ENCODE measurements at regions not wholly inside any gene's neighbourhood (a gene's known extent, or its start where the extent isn't known, plus 50 kb on each side); places are given as distances from the start of the nearest gene placed in this dataset.

- H3K4me3 ChIP-seq (ENCODE audit: low read length in 3 of 3), result no peak overlapping the region
Observed at GRCh38 chr12:130090542-130090941, 71.7 kb upstream of the FZD10 start.

GRCh38 chr12:130093380-130093779, 68.9 kb upstream of the FZD10 start:
- H3K4me1 ChIP-seq (ENCODE audit: control insufficient read depth in 3 of 3, insufficient read depth in 3 of 3, low read length in 3 of 3), result no peaks in the 10 kb centered on the region
- no peak overlapping the region for H3K4me3 ChIP-seq (ENCODE audit: low read length in 3 of 3)
- no peak overlapping the region for H3K27ac ChIP-seq (ENCODE audit: low read depth, low read length)
- H3K36me3 ChIP-seq (ENCODE audit: control insufficient read depth in 3 of 3, insufficient read depth in 3 of 3, low read length in 3 of 3), result no peaks in the 10 kb centered on the region
- H3K9ac ChIP-seq (ENCODE audit: low read depth in 1 of 3, low read length in 3 of 3), result no peak overlapping the region
- peaks cover 0 to under 1% (median 0%) of the 10 kb centered on the region in 3 donors for H3K27me3 ChIP-seq (ENCODE audit: control insufficient read depth in 3 of 3, insufficient read depth in 3 of 3, low read length in 3 of 3)
- peaks cover 0 to 5% (median 2%) of the 10 kb centered on the region in 3 donors for H3K9me3 ChIP-seq (ENCODE audit: control insufficient read depth in 3 of 3, low read length in 3 of 3)

More at GRCh38 chr12:130090542-130090941, 71.7 kb upstream of the FZD10 start:
- no peak overlapping the region for H3K27ac ChIP-seq (ENCODE audit: low read depth, low read length)
- H3K27me3 ChIP-seq (ENCODE audit: control insufficient read depth in 3 of 3, insufficient read depth in 3 of 3, low read length in 3 of 3), result no peaks in the 10 kb centered on the region
- peaks cover 0 to 5% (median 2%) of the 10 kb centered on the region in 3 donors for H3K9me3 ChIP-seq (ENCODE audit: control insufficient read depth in 3 of 3, low read length in 3 of 3)
- peaks cover 0 to 4% (median 0%) of the 10 kb centered on the region in 3 donors for H3K4me1 ChIP-seq (ENCODE audit: control insufficient read depth in 3 of 3, insufficient read depth in 3 of 3, low read length in 3 of 3)
- H3K36me3 ChIP-seq (ENCODE audit: control insufficient read depth in 3 of 3, insufficient read depth in 3 of 3, low read length in 3 of 3), result no peaks in the 10 kb centered on the region
- no peak overlapping the region for H3K9ac ChIP-seq (ENCODE audit: low read depth in 1 of 3, low read length in 3 of 3)

GRCh38 chr12:130097342-130097741, 64.9 kb upstream of the FZD10 start:
- Histone ChIP-seq H3K27me3 (ENCODE audit: control insufficient read depth in 3 of 3, insufficient read depth in 3 of 3, low read length in 3 of 3) (peaks cover 0 to 7% (median 0%) of the 10 kb centered on the region in 3 donors), H3K27ac (ENCODE audit: low read depth, low read length) (no peak overlapping the region), H3K9ac (ENCODE audit: low read depth in 1 of 3, low read length in 3 of 3) (no peak overlapping the region), H3K36me3 (ENCODE audit: control insufficient read depth in 3 of 3, insufficient read depth in 3 of 3, low read length in 3 of 3) (no peaks in the 10 kb centered on the region), H3K4me1 (ENCODE audit: control insufficient read depth in 3 of 3, insufficient read depth in 3 of 3, low read length in 3 of 3) (no peaks in the 10 kb centered on the region), H3K4me3 (ENCODE audit: low read length in 3 of 3) (no peak overlapping the region), H3K9me3 (ENCODE audit: control insufficient read depth in 3 of 3, low read length in 3 of 3) (no peaks in the 10 kb centered on the region)

- no peaks in the 10 kb centered on the region for H3K36me3 ChIP-seq (ENCODE audit: control insufficient read depth in 3 of 3, insufficient read depth in 3 of 3, low read length in 3 of 3)
- no peaks in the 10 kb centered on the region for H3K4me1 ChIP-seq (ENCODE audit: control insufficient read depth in 3 of 3, insufficient read depth in 3 of 3, low read length in 3 of 3)
- H3K9ac ChIP-seq (ENCODE audit: low read depth in 1 of 3, low read length in 3 of 3), result no peak overlapping the region
- H3K27me3 ChIP-seq (ENCODE audit: control insufficient read depth in 3 of 3, insufficient read depth in 3 of 3, low read length in 3 of 3), result peaks cover 0 to 10% (median 0%) of the 10 kb centered on the region in 3 donors
- no peaks in the 10 kb centered on the region for H3K9me3 ChIP-seq (ENCODE audit: control insufficient read depth in 3 of 3, low read length in 3 of 3)
- no peak overlapping the region for H3K4me3 ChIP-seq (ENCODE audit: low read length in 3 of 3)
- no peak overlapping the region for H3K27ac ChIP-seq (ENCODE audit: low read depth, low read length)
Observed at GRCh38 chr12:130097798-130098255, 64.4 kb upstream of the FZD10 start.

GRCh38 chr12:130098301-130099005, 63.8 kb upstream of the FZD10 start:
- H3K9ac ChIP-seq (ENCODE audit: low read depth in 1 of 3, low read length in 3 of 3), result no peak overlapping the region
- H3K9me3 ChIP-seq (ENCODE audit: control insufficient read depth in 3 of 3, low read length in 3 of 3), result no peaks in the 10 kb centered on the region
- peaks cover 0 to 10% (median 0%) of the 10 kb centered on the region in 3 donors for H3K27me3 ChIP-seq (ENCODE audit: control insufficient read depth in 3 of 3, insufficient read depth in 3 of 3, low read length in 3 of 3)
- H3K27ac ChIP-seq (ENCODE audit: low read depth, low read length), result no peak overlapping the region
- H3K36me3 ChIP-seq (ENCODE audit: control insufficient read depth in 3 of 3, insufficient read depth in 3 of 3, low read length in 3 of 3), result no peaks in the 10 kb centered on the region
- no peak overlapping the region for H3K4me3 ChIP-seq (ENCODE audit: low read length in 3 of 3)
- H3K4me1 ChIP-seq (ENCODE audit: control insufficient read depth in 3 of 3, insufficient read depth in 3 of 3, low read length in 3 of 3), result no peaks in the 10 kb centered on the region

- Histone ChIP-seq H3K27ac (ENCODE audit: low read depth, low read length) (no peak overlapping the region), H3K36me3 (ENCODE audit: control insufficient read depth in 3 of 3, insufficient read depth in 3 of 3, low read length in 3 of 3) (no peaks in the 10 kb centered on the region), H3K27me3 (ENCODE audit: control insufficient read depth in 3 of 3, insufficient read depth in 3 of 3, low read length in 3 of 3) (peaks cover 0 to 10% (median 0%) of the 10 kb centered on the region in 3 donors), H3K9me3 (ENCODE audit: control insufficient read depth in 3 of 3, low read length in 3 of 3) (no peaks in the 10 kb centered on the region), H3K4me1 (ENCODE audit: control insufficient read depth in 3 of 3, insufficient read depth in 3 of 3, low read length in 3 of 3) (no peaks in the 10 kb centered on the region), H3K4me3 (ENCODE audit: low read length in 3 of 3) (no peak overlapping the region), H3K9ac (ENCODE audit: low read depth in 1 of 3, low read length in 3 of 3) (no peak overlapping the region)
Observed at GRCh38 chr12:130100634-130101362, 61.5 kb upstream of the FZD10 start.

GRCh38 chr12:130101370-130101769, 60.9 kb upstream of the FZD10 start:
- no peaks in the 10 kb centered on the region for H3K9me3 ChIP-seq (ENCODE audit: control insufficient read depth in 3 of 3, low read length in 3 of 3)
- H3K4me3 ChIP-seq (ENCODE audit: low read length in 3 of 3), result no peak overlapping the region
- H3K4me1 ChIP-seq (ENCODE audit: control insufficient read depth in 3 of 3, insufficient read depth in 3 of 3, low read length in 3 of 3), result no peaks in the 10 kb centered on the region
- no peaks in the 10 kb centered on the region for H3K36me3 ChIP-seq (ENCODE audit: control insufficient read depth in 3 of 3, insufficient read depth in 3 of 3, low read length in 3 of 3)
- no peak overlapping the region for H3K27ac ChIP-seq (ENCODE audit: low read depth, low read length)
- peaks cover 0 to 10% (median 0%) of the 10 kb centered on the region in 3 donors for H3K27me3 ChIP-seq (ENCODE audit: control insufficient read depth in 3 of 3, insufficient read depth in 3 of 3, low read length in 3 of 3)
- H3K9ac ChIP-seq (ENCODE audit: low read depth in 1 of 3, low read length in 3 of 3), result no peak overlapping the region

- no peak overlapping the region for H3K9ac ChIP-seq (ENCODE audit: low read depth in 1 of 3, low read length in 3 of 3)
- no peaks in the 10 kb centered on the region for H3K4me1 ChIP-seq (ENCODE audit: control insufficient read depth in 3 of 3, insufficient read depth in 3 of 3, low read length in 3 of 3)
- peaks cover 0 to 10% (median 0%) of the 10 kb centered on the region in 3 donors for H3K27me3 ChIP-seq (ENCODE audit: control insufficient read depth in 3 of 3, insufficient read depth in 3 of 3, low read length in 3 of 3)
- no peaks in the 10 kb centered on the region for H3K36me3 ChIP-seq (ENCODE audit: control insufficient read depth in 3 of 3, insufficient read depth in 3 of 3, low read length in 3 of 3)
- H3K27ac ChIP-seq (ENCODE audit: low read depth, low read length), result no peak overlapping the region
- H3K9me3 ChIP-seq (ENCODE audit: control insufficient read depth in 3 of 3, low read length in 3 of 3), result no peaks in the 10 kb centered on the region
- no peak overlapping the region for H3K4me3 ChIP-seq (ENCODE audit: low read length in 3 of 3)
Observed at GRCh38 chr12:130102266-130102665, 60.0 kb upstream of the FZD10 start.

GRCh38 chr12:130104571-130105106, 57.6 kb upstream of the FZD10 start:
- H3K4me3 ChIP-seq (ENCODE audit: low read length in 3 of 3), result no peak overlapping the region
- no peaks in the 10 kb centered on the region for H3K36me3 ChIP-seq (ENCODE audit: control insufficient read depth in 3 of 3, insufficient read depth in 3 of 3, low read length in 3 of 3)
- H3K9me3 ChIP-seq (ENCODE audit: control insufficient read depth in 3 of 3, low read length in 3 of 3), result peaks cover 0 to 2% (median 0%) of the 10 kb centered on the region in 3 donors
- H3K27me3 ChIP-seq (ENCODE audit: control insufficient read depth in 3 of 3, insufficient read depth in 3 of 3, low read length in 3 of 3), result peaks cover 0 to 5% (median 0%) of the 10 kb centered on the region in 3 donors
- no peaks in the 10 kb centered on the region for H3K4me1 ChIP-seq (ENCODE audit: control insufficient read depth in 3 of 3, insufficient read depth in 3 of 3, low read length in 3 of 3)
- no peak overlapping the region for H3K27ac ChIP-seq (ENCODE audit: low read depth, low read length)
- no peak overlapping the region for H3K9ac ChIP-seq (ENCODE audit: low read depth in 1 of 3, low read length in 3 of 3)
